GM23248 (cell line): ENCODE measurements at regions not wholly inside any gene's neighbourhood (a gene's known extent, or its start where the extent isn't known, plus 50 kb on each side); places are given as distances from the start of the nearest gene placed in this dataset.

Experiments
- DNase-seq: peaks from one replicate; pipeline ENCODE4 v3.0.0-alpha.2; 2015
- H2AFZ ChIP-seq: fragments of 200-600 bp; sonication (generic); 2 replicates; pipeline ENCODE4 v1.6.1; 2016; ENCODE audit warnings: antibody characterized with exemption
- H3F3A ChIP-seq: fragments of 200-600 bp; sonication (generic); 2 replicates; pipeline ENCODE4 v1.6.1; 2016; ENCODE audit warnings: mild to moderate bottlenecking, antibody characterized with exemption, mixed run types; ENCODE audit not compliant: insufficient read depth
- H3K27ac ChIP-seq: fragments of 200-600 bp; sonication (generic); 2 replicates; pipeline ENCODE4 v1.5.1; 2016; ENCODE audit warnings: mild to moderate bottlenecking
- H3K27me3 ChIP-seq: fragments of 200-600 bp; sonication (generic); replicated peaks from 2 replicates; pipeline ENCODE4 v1.6.1; 2016; ENCODE audit warnings: mild to moderate bottlenecking; ENCODE audit not compliant: insufficient read depth
- H3K36me3 ChIP-seq: fragments of 200-600 bp; sonication (generic); 2 replicates; pipeline ENCODE4 v1.6.1; 2016; ENCODE audit warnings: low read depth, mild to moderate bottlenecking
- H3K4me1 ChIP-seq: fragments of 200-600 bp; sonication (generic); 2 replicates; pipeline ENCODE4 v1.6.1; 2016; ENCODE audit warnings: mild to moderate bottlenecking; ENCODE audit not compliant: insufficient read depth
- H3K4me2 ChIP-seq: fragments of 200-600 bp; sonication (generic); one replicate; pipeline ENCODE4 v1.6.1; 2016; ENCODE audit warnings: mild to moderate bottlenecking; ENCODE audit not compliant: unreplicated experiment
- H3K4me3 ChIP-seq: fragments of 200-600 bp; sonication (generic); 2 replicates; pipeline ENCODE4 v1.5.1; 2016; ENCODE audit warnings: mild to moderate bottlenecking
- H3K79me2 ChIP-seq: fragments of 200-600 bp; sonication (generic); 2 replicates; pipeline ENCODE4 v1.6.1; 2016; ENCODE audit warnings: mild to moderate bottlenecking; ENCODE audit not compliant: insufficient read depth
- H3K9ac ChIP-seq: fragments of 200-600 bp; sonication (generic); 2 replicates; pipeline ENCODE4 v1.6.1; 2016; ENCODE audit warnings: mild to moderate bottlenecking
- H3K9me2 ChIP-seq: fragments of 200-600 bp; sonication (generic); 2 replicates; pipeline ENCODE4 v1.6.1; 2016; ENCODE audit warnings: mixed run types, mild to moderate bottlenecking, moderate library complexity; ENCODE audit not compliant: insufficient read depth
- H3K9me3 ChIP-seq: fragments of 200-600 bp; sonication (generic); one replicate; pipeline ENCODE4 v1.6.1; 2017; ENCODE audit warnings: low read depth
- H4K20me1 ChIP-seq: fragments of 200-600 bp; sonication (generic); 2 replicates; pipeline ENCODE4 v1.6.0; 2016; ENCODE audit not compliant: insufficient read depth
- EZH2 ChIP-seq: fragments of 200-600 bp; sonication (generic); IDR thresholded peaks from 2 replicates; pipeline ENCODE4 v1.6.1; 2018; ENCODE audit warnings: antibody characterized with exemption, mild to moderate bottlenecking; ENCODE audit not compliant: insufficient read depth, poor library complexity, severe bottlenecking
- EZH2phosphoT487 ChIP-seq: fragments of 200-600 bp; sonication (generic); IDR thresholded peaks from 2 replicates; pipeline ENCODE4 v1.6.1; 2018; ENCODE audit warnings: antibody characterized with exemption, moderate library complexity, mild to moderate bottlenecking, low read depth; ENCODE audit not compliant: insufficient read depth
- WGBS, 2 experiments: methylation state at CpG; one replicate each; pipeline ENCODE4 v1.1.6; 2015 to 2017; ENCODE audit warnings: low lambda C conversion rate in 2 of 2, low coverage in 1 of 2; ENCODE audit errors: missing lambda C conversion rate in 2 of 2; 5-methylcytosine and 5-hydroxymethylcytosine counted together
- in situ Hi-C: fragments of 300-500 bp; cut with MboI; formaldehyde crosslinking; loops from 2 replicates; pipeline ENCODE4 v1.15.0; 2020

DNA sequence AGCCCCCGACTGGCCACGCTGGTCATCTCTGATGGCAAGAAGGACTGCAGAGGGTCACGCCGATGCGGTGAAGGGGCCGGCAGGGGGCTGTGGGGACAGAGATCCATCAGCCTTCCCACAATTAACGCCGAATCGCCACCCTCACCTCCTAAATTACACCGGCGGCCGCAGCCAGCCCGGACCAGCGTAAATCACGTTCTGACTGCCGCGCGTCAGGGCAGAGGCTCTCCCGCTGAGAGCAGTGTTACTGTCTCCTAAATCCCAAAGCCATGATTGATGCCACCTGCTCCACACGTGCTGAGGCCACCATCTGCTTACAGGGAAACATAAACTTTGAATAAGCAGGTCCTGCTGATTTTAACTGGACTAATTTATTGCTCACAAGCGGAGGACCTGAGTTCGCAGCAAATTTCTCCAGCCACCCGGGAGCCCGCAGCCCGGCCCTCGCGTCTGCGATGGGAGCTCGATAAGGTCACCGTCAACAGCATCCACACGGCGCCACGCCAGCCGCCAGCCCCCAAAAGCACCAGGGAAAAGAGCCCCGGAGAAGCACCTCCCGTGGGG lies 127.3 kb upstream of the NKX1-1 start:
- Histone ChIP-seq H3K9me2 (no peaks in the 10 kb centered on the region), H3K9ac (no peak overlapping the region), H4K20me1 (no peaks in the 10 kb centered on the region), H3K79me2 (no peaks in the 10 kb centered on the region), H2AFZ (no peak overlapping the region), H3K27me3 (peaks cover 46% of the 10 kb centered on the region), H3K4me1 (no peaks in the 10 kb centered on the region), H3K27ac (no peak overlapping the region), H3K9me3 (no peaks in the 10 kb centered on the region), H3K4me2 (no peak overlapping the region), H3K4me3 (no peak overlapping the region), H3K36me3 (no peaks in the 10 kb centered on the region), H3F3A (no peaks in the 10 kb centered on the region)
- 2 to 7% methylated on average over 36 of the region's 36 CpGs for WGBS, 2 experiments
- peak; percentile 32 for DNase-seq
- in situ Hi-C loops = no loop called here
- TF ChIP-seq EZH2 (no peak), EZH2phosphoT487 (no peak)

DNA sequence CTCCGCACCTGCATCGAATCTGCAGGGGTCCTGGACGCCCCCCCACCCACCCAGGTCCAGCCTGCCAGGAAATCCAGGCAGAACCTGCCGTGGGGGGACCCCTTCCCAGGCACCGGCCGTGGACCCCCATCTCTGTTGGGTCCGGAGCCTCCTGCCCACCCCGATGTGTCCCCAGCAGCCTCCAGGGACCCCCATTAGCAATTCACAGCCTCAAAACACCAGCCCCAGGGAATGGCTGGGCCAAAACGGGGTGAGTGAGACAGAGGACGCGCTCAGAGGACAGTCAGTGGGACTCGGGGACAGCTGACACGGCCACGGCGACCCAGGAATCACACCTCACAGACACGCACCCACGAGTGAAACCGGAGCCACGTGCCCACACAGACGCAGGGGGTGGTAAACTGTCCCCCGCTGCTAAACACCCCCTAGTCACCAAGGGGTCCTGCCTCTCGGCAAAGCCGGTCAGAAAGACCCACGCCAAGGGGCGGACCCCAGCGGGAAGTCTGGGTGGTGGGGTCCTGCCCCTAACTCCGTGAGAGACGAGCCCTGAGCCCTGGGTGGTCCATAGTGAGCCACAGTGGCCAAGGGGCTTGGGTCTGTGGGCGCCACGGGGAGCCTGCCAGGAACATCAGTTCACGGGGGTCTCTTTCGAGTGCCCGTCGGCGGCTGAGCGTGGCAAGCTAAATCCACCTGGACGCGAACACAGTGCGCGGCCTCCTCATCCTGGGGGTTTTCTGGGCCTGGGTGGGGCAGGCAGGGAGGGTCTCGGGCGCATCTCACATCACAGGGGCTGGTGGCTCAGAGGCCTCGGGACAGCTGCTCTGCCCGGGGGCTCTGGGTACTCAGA lies 126.5 kb upstream of the NKX1-1 start:
- in situ Hi-C loops = no loop called here
- WGBS, 2 experiments = 62% methylated on average over 38 to 44 of the region's 44 CpGs
- H2AFZ ChIP-seq = no peak overlapping the region

DNA sequence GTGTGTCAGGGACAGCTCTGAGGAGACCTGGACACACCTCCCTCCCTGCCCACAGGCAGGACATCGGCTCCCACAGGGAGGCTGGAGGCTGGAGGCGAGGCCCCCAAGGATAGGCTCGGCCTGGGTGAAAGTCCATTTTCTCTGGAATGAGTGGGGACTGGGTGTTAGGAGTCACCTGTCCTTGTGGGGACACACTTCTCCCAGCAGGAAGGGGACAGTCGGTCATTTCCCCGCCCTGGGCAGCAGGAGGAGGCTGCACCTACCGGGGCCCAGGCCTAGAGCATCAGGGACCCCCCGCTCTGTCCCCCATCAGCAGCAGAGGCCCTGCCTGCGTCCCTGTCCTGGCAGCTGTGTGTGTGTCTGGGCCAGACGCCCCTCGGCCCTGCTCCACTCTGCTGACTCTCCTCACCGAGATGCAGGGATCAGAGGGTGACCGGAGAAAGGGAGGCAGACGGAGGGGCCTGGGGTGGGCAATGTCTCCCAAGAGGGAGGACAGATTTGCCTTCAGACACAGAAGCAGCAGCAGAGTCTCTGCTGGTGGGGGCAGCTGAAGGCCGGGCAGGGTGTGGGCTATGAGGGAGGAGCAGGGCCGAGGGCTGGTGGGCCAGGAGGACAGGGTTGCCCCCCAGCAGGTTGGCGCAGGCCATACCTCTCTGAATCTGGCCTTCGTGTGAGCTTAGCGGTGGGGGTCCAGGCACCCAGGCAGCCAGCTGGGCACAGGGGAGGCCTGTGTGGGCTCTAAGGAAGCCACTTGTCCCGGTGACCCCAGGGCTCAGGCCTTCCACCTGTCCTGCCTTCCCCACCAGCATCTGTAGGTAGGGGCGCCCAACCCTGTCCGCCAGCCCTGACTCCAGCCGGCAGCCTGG lies 125.7 kb upstream of the NKX1-1 start:
- in situ Hi-C loops = no loop called here
- H3K9me2 ChIP-seq = no peaks in the 10 kb centered on the region

More for the DNA sequence above, 126.5 kb upstream of the NKX1-1 start:
- Histone ChIP-seq H3K4me2 (no peak overlapping the region), H3K4me3 (no peak overlapping the region), H3K9me3 (no peaks in the 10 kb centered on the region), H3K27ac (no peak overlapping the region), H3K79me2 (no peaks in the 10 kb centered on the region), H3K9me2 (no peaks in the 10 kb centered on the region), H4K20me1 (no peaks in the 10 kb centered on the region), H3K36me3 (no peaks in the 10 kb centered on the region), H3K9ac (no peak overlapping the region), H3K4me1 (no peaks in the 10 kb centered on the region), H3F3A (no peaks in the 10 kb centered on the region), H3K27me3 (peaks cover 51% of the 10 kb centered on the region)
- DNase-seq = no peak
- TF ChIP-seq EZH2phosphoT487 (no peak), EZH2 (no peak)

GRCh38 chr4:1530356-1530755 lies 124.1 kb upstream of the NKX1-1 start:
- DNase-seq = no peak
- H3F3A ChIP-seq = no peaks in the 10 kb centered on the region
- in situ Hi-C loops = no loop called here
- H3K9me2 ChIP-seq = no peaks in the 10 kb centered on the region
- no peak overlapping the region for H3K4me3 ChIP-seq
- no peaks in the 10 kb centered on the region for H3K79me2 ChIP-seq
- H3K9me3 ChIP-seq = no peaks in the 10 kb centered on the region
- no peak overlapping the region for H3K4me2 ChIP-seq
- H3K36me3 ChIP-seq = no peaks in the 10 kb centered on the region
- no peak overlapping the region for H3K27ac ChIP-seq
- TF ChIP-seq EZH2 (no peak), EZH2phosphoT487 (no peak)
- H2AFZ ChIP-seq = no peak overlapping the region
- H3K9ac ChIP-seq = no peak overlapping the region
- no peaks in the 10 kb centered on the region for H3K4me1 ChIP-seq
- peaks cover 69% of the 10 kb centered on the region for H3K27me3 ChIP-seq
- no peaks in the 10 kb centered on the region for H4K20me1 ChIP-seq
- WGBS, 2 experiments = 63 to 67% methylated on average over 13 of the region's 13 CpGs

More for the DNA sequence above, 125.7 kb upstream of the NKX1-1 start:
- H2AFZ ChIP-seq = no peak overlapping the region
- 72 to 74% methylated on average over 20 to 21 of the region's 22 CpGs for WGBS, 2 experiments
- H4K20me1 ChIP-seq = no peaks in the 10 kb centered on the region
- no peak for DNase-seq
- no peaks in the 10 kb centered on the region for H3K36me3 ChIP-seq
- H3K27me3 ChIP-seq = peaks cover 59% of the 10 kb centered on the region
- no peaks in the 10 kb centered on the region for H3K4me1 ChIP-seq
- H3K27ac ChIP-seq = no peak overlapping the region
- no peaks in the 10 kb centered on the region for H3K79me2 ChIP-seq
- H3F3A ChIP-seq = no peaks in the 10 kb centered on the region
- no peak overlapping the region for H3K4me2 ChIP-seq
- H3K4me3 ChIP-seq = no peak overlapping the region
- H3K9me3 ChIP-seq = no peaks in the 10 kb centered on the region
- TF ChIP-seq EZH2 = no peak
- TF ChIP-seq EZH2phosphoT487 = no peak
- H3K9ac ChIP-seq = no peak overlapping the region
